ENCODE measurements at regions not wholly inside any gene's neighbourhood (a gene's known extent, or its start where the extent isn't known, plus 50 kb on each side); places are given as distances from the start of the nearest gene placed in this dataset.

GRCh38 chr14:71713451-71713850, 218.8 kb upstream of the RGS6 start:
- no peak for TF ChIP-seq CTCF (IDR thresholded peaks at IDR 0.05; ENCODE audit: extremely low read depth, insufficient read depth, missing control alignments)
- in situ Hi-C loops (cut with MboI; ENCODE audit: low pct_unique_long_range_greater_than_20kb, low sequenced_read_pairs, unreplicated experiment): no loop called here

GRCh38 chr14:71714225-71714624, 218.0 kb upstream of the RGS6 start:
- in situ Hi-C loops (cut with MboI; ENCODE audit: low pct_unique_long_range_greater_than_20kb, low sequenced_read_pairs, unreplicated experiment): no loop called here
- TF ChIP-seq CTCF (IDR thresholded peaks at IDR 0.05; ENCODE audit: extremely low read depth, insufficient read depth, missing control alignments): no peak
- DNase-seq (ENCODE audit: low spot score): no peak

More at GRCh38 chr14:71713451-71713850, 218.8 kb upstream of the RGS6 start:
- no peak for DNase-seq (ENCODE audit: low spot score)

- no peak for TF ChIP-seq CTCF (IDR thresholded peaks at IDR 0.05; ENCODE audit: extremely low read depth, insufficient read depth, missing control alignments)
- in situ Hi-C loops (cut with MboI; ENCODE audit: low pct_unique_long_range_greater_than_20kb, low sequenced_read_pairs, unreplicated experiment): no loop called here
- no peak for DNase-seq (ENCODE audit: low spot score)
Observed at GRCh38 chr14:71716041-71716772, 216.0 kb upstream of the RGS6 start.

GRCh38 chr14:71720978-71721624, 211.1 kb upstream of the RGS6 start:
- DNase-seq (ENCODE audit: low spot score): peak; percentile 34
- peak; percentile 49 for TF ChIP-seq CTCF (IDR thresholded peaks at IDR 0.05; ENCODE audit: extremely low read depth, insufficient read depth, missing control alignments)
- in situ Hi-C loops (cut with MboI; ENCODE audit: low pct_unique_long_range_greater_than_20kb, low sequenced_read_pairs, unreplicated experiment): no loop called here

- DNase-seq (ENCODE audit: low spot score): no peak
- in situ Hi-C loops (cut with MboI; ENCODE audit: low pct_unique_long_range_greater_than_20kb, low sequenced_read_pairs, unreplicated experiment): no loop called here
- no peak for TF ChIP-seq CTCF (IDR thresholded peaks at IDR 0.05; ENCODE audit: extremely low read depth, insufficient read depth, missing control alignments)
Observed at GRCh38 chr14:71721791-71722190, 210.4 kb upstream of the RGS6 start.

GRCh38 chr14:71722885-71723284, 209.3 kb upstream of the RGS6 start:
- DNase-seq (ENCODE audit: low spot score): no peak
- TF ChIP-seq CTCF (IDR thresholded peaks at IDR 0.05; ENCODE audit: extremely low read depth, insufficient read depth, missing control alignments): no peak
- in situ Hi-C loops (cut with MboI; ENCODE audit: low pct_unique_long_range_greater_than_20kb, low sequenced_read_pairs, unreplicated experiment): no loop called here
